HG03175 (cell line): ENCODE measurements at regions not wholly inside any gene's neighbourhood (a gene's known extent, or its start where the extent isn't known, plus 50 kb on each side); places are given as distances from the start of the nearest gene placed in this dataset.

ENCODE experiments used
- ATAC-seq: cut with Tn5 transposase; IDR thresholded peaks from one replicate; pipeline ENCODE4 v1.9.1; 2021; ENCODE audit warnings: mild to moderate bottlenecking, moderate library complexity; ENCODE audit not compliant: unreplicated experiment

- ATAC-seq = no peak
Observed at GRCh38 chr9:14520341-14520740, 172.9 kb downstream of the ZDHHC21 start.

GRCh38 chr9:14517154-14517906 lies 175.9 kb downstream of the ZDHHC21 start:
- ATAC-seq = no peak

- ATAC-seq = no peak
Observed at GRCh38 chr9:14516656-14517055, 176.6 kb downstream of the ZDHHC21 start.

- ATAC-seq = no peak
Observed at GRCh38 chr9:14515571-14516198, 177.5 kb downstream of the ZDHHC21 start.

GRCh38 chr9:14515049-14515448 lies 178.2 kb downstream of the ZDHHC21 start:
- ATAC-seq = no peak

- ATAC-seq = no peak
Observed at GRCh38 chr9:14512942-14513341, 180.3 kb downstream of the ZDHHC21 start.

GRCh38 chr9:14511452-14511851 lies 181.8 kb downstream of the ZDHHC21 start:
- ATAC-seq = no peak

GRCh38 chr9:14508884-14509283 lies 184.3 kb downstream of the ZDHHC21 start:
- ATAC-seq = no peak

- ATAC-seq = no peak
Observed at GRCh38 chr9:14501366-14501765, 187.4 kb upstream of the NFIB start.

GRCh38 chr9:14500705-14501104 lies 186.8 kb upstream of the NFIB start:
- ATAC-seq = no peak

- no peak for ATAC-seq
Observed at GRCh38 chr9:14499976-14500375, 186.0 kb upstream of the NFIB start.

GRCh38 chr9:14498824-14499223 lies 184.9 kb upstream of the NFIB start:
- ATAC-seq = no peak

- no peak for ATAC-seq
Observed at GRCh38 chr9:14497476-14497875, 183.5 kb upstream of the NFIB start.

GRCh38 chr9:14488421-14489190 lies 174.7 kb upstream of the NFIB start:
- no peak for ATAC-seq

GRCh38 chr9:14487547-14488185 lies 173.7 kb upstream of the NFIB start:
- ATAC-seq = no peak

- ATAC-seq = no peak
Observed at GRCh38 chr9:14485366-14485765, 171.4 kb upstream of the NFIB start.

GRCh38 chr9:14482856-14483255 lies 168.9 kb upstream of the NFIB start:
- no peak for ATAC-seq

GRCh38 chr9:14480526-14480925 lies 166.6 kb upstream of the NFIB start:
- no peak for ATAC-seq

GRCh38 chr9:14479163-14479560 lies 165.2 kb upstream of the NFIB start:
- ATAC-seq = no peak

- ATAC-seq = no peak
Observed at GRCh38 chr9:14478175-14479162, 164.5 kb upstream of the NFIB start.
